GM19395 (cell line): ENCODE measurements at regions not wholly inside any gene's neighbourhood (a gene's known extent, or its start where the extent isn't known, plus 50 kb on each side); places are given as distances from the start of the nearest gene placed in this dataset.
A peak's percentile ranks its signal among the peaks of the same experiment; 100 is the strongest.
"Not testable (repeated sequence)": the region's sequence is repeated elsewhere in the genome, so short reads cannot be mapped to it uniquely, and the experiment has no call there.

ENCODE experiments used
- ATAC-seq: cut with Tn5 transposase; IDR thresholded peaks from one replicate; pipeline ENCODE4 v1.9.1; 2021; ENCODE audit warnings: mild to moderate bottlenecking, moderate library complexity; ENCODE audit not compliant: unreplicated experiment

- ATAC-seq: no peak
Measured at GRCh38 chrX:148259990-148260389, 240.4 kb upstream of the AFF2 start.

- ATAC-seq: no peak
Measured at GRCh38 chrX:148265829-148266228, 234.6 kb upstream of the AFF2 start.

- ATAC-seq: no peak
Measured at GRCh38 chrX:148268673-148269072, 231.7 kb upstream of the AFF2 start.

- ATAC-seq: no peak
Measured at GRCh38 chrX:148269513-148269912, 230.9 kb upstream of the AFF2 start.

- no peak for ATAC-seq
Measured at GRCh38 chrX:148270499-148270898, 229.9 kb upstream of the AFF2 start.

- no peak for ATAC-seq
Measured at GRCh38 chrX:148271263-148271662, 229.2 kb upstream of the AFF2 start.

GRCh38 chrX:148281920-148282319 is 218.5 kb upstream of the AFF2 start:
- no peak for ATAC-seq

GRCh38 chrX:148282504-148282903 is 217.9 kb upstream of the AFF2 start:
- ATAC-seq: no peak

- ATAC-seq: no peak
Measured at GRCh38 chrX:148284056-148284455, 216.4 kb upstream of the AFF2 start.

GRCh38 chrX:148284821-148285220 is 215.6 kb upstream of the AFF2 start:
- no peak for ATAC-seq

- no peak for ATAC-seq
Measured at GRCh38 chrX:148288451-148288850, 212.0 kb upstream of the AFF2 start.

GRCh38 chrX:148290041-148290440 is 210.4 kb upstream of the AFF2 start:
- no peak for ATAC-seq

- no peak for ATAC-seq
Measured at GRCh38 chrX:148290931-148291330, 209.5 kb upstream of the AFF2 start.

GRCh38 chrX:148298737-148299136 is 201.7 kb upstream of the AFF2 start:
- no peak for ATAC-seq

- ATAC-seq: not testable (repeated sequence)
Measured at GRCh38 chrX:148305214-148305613, 195.2 kb upstream of the AFF2 start.

GRCh38 chrX:148309413-148309812 is 191.0 kb upstream of the AFF2 start:
- no peak for ATAC-seq

GRCh38 chrX:148310426-148311165 is 189.8 kb upstream of the AFF2 start:
- peak; percentile 84 for ATAC-seq

GRCh38 chrX:148311544-148311943 is 188.9 kb upstream of the AFF2 start:
- ATAC-seq: no peak

GRCh38 chrX:148314876-148315275 is 185.5 kb upstream of the AFF2 start:
- ATAC-seq: no peak

- ATAC-seq: no peak
Measured at GRCh38 chrX:148316446-148316845, 184.0 kb upstream of the AFF2 start.

GRCh38 chrX:148322906-148323305 is 177.5 kb upstream of the AFF2 start:
- no peak for ATAC-seq

GRCh38 chrX:148333989-148334388 is 166.4 kb upstream of the AFF2 start:
- no peak for ATAC-seq

GRCh38 chrX:148337873-148338272 is 162.5 kb upstream of the AFF2 start:
- ATAC-seq: no peak
